B cell (primary cell): ENCODE measurements at regions not wholly inside any gene's neighbourhood (a gene's known extent, or its start where the extent isn't known, plus 50 kb on each side); places are given as distances from the start of the nearest gene placed in this dataset.

Source experiments
- EZH2 ChIP-seq: IDR thresholded peaks from 2 replicates; pipeline ENCODE4 v1.6.1; 2012; ENCODE audit warnings: borderline replicate concordance, low read depth, mild to moderate bottlenecking, moderate library complexity, low read length; ENCODE audit not compliant: insufficient read depth, poor library complexity, severe bottlenecking
- TF ChIP-seq, protein P1 (sequence below): fragments of 200-600 bp; IDR thresholded peaks from one replicate; pipeline ENCODE4 v1.8.0; 2022; ENCODE audit warnings: antibody characterized with exemption, mild to moderate bottlenecking

DNA sequence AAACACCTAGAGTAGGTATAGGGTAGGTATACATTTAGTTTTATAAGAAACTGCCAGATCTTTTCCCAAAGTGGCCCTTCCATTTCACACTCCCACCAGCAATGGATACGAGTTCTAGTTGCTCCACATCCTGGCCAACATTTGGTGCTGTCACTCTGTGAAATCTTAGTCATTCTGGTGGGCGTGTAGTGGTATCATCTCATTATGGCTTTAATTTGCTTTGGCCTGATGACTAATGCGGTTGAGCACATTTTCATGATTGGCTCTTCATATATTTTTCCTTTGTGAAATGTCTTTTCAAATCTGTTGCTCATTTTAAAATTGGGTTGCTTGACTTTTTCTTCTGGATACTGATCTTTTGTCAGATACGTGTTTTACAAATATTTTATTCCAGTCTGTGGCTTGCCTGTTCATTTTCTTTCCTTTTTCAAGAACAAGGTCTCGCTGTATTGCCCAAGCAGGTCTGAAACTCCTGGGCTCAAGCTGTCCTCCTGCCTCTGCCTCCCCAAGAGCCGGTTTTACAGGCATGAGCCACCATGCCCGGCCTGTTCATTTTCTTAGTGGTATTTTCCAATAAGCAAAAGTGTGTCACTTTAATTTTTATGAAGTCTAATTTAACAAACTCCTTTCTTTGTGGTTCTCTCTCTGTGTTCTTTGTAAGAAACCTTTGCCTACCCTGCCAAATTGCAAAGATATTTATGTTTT is 192.4 kb downstream of the SEC14L1 start:
- TF ChIP-seq, protein P1, sequence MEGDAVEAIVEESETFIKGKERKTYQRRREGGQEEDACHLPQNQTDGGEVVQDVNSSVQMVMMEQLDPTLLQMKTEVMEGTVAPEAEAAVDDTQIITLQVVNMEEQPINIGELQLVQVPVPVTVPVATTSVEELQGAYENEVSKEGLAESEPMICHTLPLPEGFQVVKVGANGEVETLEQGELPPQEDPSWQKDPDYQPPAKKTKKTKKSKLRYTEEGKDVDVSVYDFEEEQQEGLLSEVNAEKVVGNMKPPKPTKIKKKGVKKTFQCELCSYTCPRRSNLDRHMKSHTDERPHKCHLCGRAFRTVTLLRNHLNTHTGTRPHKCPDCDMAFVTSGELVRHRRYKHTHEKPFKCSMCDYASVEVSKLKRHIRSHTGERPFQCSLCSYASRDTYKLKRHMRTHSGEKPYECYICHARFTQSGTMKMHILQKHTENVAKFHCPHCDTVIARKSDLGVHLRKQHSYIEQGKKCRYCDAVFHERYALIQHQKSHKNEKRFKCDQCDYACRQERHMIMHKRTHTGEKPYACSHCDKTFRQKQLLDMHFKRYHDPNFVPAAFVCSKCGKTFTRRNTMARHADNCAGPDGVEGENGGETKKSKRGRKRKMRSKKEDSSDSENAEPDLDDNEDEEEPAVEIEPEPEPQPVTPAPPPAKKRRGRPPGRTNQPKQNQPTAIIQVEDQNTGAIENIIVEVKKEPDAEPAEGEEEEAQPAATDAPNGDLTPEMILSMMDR: no peak
- no peak for TF ChIP-seq EZH2
